NCI-H69 (cell line): ENCODE measurements at regions not wholly inside any gene's neighbourhood (a gene's known extent, or its start where the extent isn't known, plus 50 kb on each side); places are given as distances from the start of the nearest gene placed in this dataset.

ENCODE experiments used
- DNase-seq: peaks from one replicate; lab custom pipeline; 2025; lab: John Stamatoyannopoulos, UW

GRCh38 chr18:25873833-25874232, 216.6 kb downstream of the SS18 start:
- no peak for DNase-seq

- no peak for DNase-seq
Observed at GRCh38 chr18:25866331-25866730, 224.1 kb downstream of the SS18 start.

- DNase-seq, result no peak
Observed at GRCh38 chr18:25862881-25863600, 227.4 kb downstream of the SS18 start.

- no peak for DNase-seq
Observed at GRCh38 chr18:25853691-25854433, 236.6 kb downstream of the SS18 start.

GRCh38 chr18:25843791-25844190, 246.6 kb downstream of the SS18 start:
- no peak for DNase-seq

- DNase-seq, result peak; percentile 81
Observed at GRCh38 chr18:25842665-25843064, 247.7 kb downstream of the SS18 start.

- DNase-seq, result no peak
Observed at GRCh38 chr18:25834061-25834460, 256.4 kb downstream of the SS18 start.

GRCh38 chr18:25832001-25832604, 258.3 kb downstream of the SS18 start:
- peak; percentile 70 for DNase-seq

GRCh38 chr18:25831301-25831701, 259.1 kb downstream of the SS18 start:
- no peak for DNase-seq

- DNase-seq, result no peak
Observed at GRCh38 chr18:25830787-25831186, 259.6 kb downstream of the SS18 start.

- peak; percentile 84 for DNase-seq
Observed at GRCh38 chr18:25827961-25828561, 262.4 kb downstream of the SS18 start.

- peak; percentile 20 for DNase-seq
Observed at GRCh38 chr18:25827228-25827627, 263.2 kb downstream of the SS18 start.

GRCh38 chr18:25826823-25827222, 263.6 kb downstream of the SS18 start:
- no peak for DNase-seq

GRCh38 chr18:25825979-25826776, 264.2 kb downstream of the SS18 start:
- no peak for DNase-seq

GRCh38 chr18:25825056-25825455, 265.4 kb downstream of the SS18 start:
- no peak for DNase-seq

- peak; percentile 24 for DNase-seq
Observed at GRCh38 chr18:25819746-25820363, 270.6 kb downstream of the SS18 start.

- no peak for DNase-seq
Observed at GRCh38 chr18:25818505-25818904, 271.9 kb downstream of the SS18 start.

GRCh38 chr18:25817546-25818237, 272.7 kb downstream of the SS18 start:
- DNase-seq, result no peak

- no peak for DNase-seq
Observed at GRCh38 chr18:25815659-25816058, 274.8 kb downstream of the SS18 start.

GRCh38 chr18:25814841-25815458, 275.5 kb downstream of the SS18 start:
- peak; percentile 29 for DNase-seq
